Esophagus (tissue), 2 donors: ENCODE measurements at regions not wholly inside any gene's neighbourhood (a gene's known extent, or its start where the extent isn't known, plus 50 kb on each side); places are given as distances from the start of the nearest gene placed in this dataset.
"Not testable (repeated sequence)": the region's sequence is repeated elsewhere in the genome, so short reads cannot be mapped to it uniquely, and the experiment has no call there.

Experiments
- H3K27ac ChIP-seq, 2 donors: one replicate each; pipeline ENCODE4 v1.5.1; 2013; ENCODE audit warnings: low read depth in 2 of 2, mild to moderate bottlenecking in 2 of 2, inconsistent platforms in 1 of 2, low read length in 1 of 2, moderate library complexity in 1 of 2
- H3K27me3 ChIP-seq, 2 donors: one replicate each; pipeline ENCODE4 v1.6.1; 2013; ENCODE audit warnings: low read length in 2 of 2, control low read depth in 1 of 2, mild to moderate bottlenecking in 1 of 2; ENCODE audit not compliant: insufficient read depth in 2 of 2, control insufficient read depth in 1 of 2
- H3K36me3 ChIP-seq, 2 donors: one replicate each; pipeline ENCODE4 v1.6.1; 2013; ENCODE audit warnings: low read length in 1 of 2; ENCODE audit not compliant: control insufficient read depth in 2 of 2, insufficient read depth in 2 of 2
- H3K4me1 ChIP-seq, 2 donors: one replicate each; pipeline ENCODE4 v1.6.1; 2013; ENCODE audit warnings: low read length in 1 of 2; ENCODE audit not compliant: control insufficient read depth in 2 of 2, insufficient read depth in 2 of 2
- H3K4me3 ChIP-seq, 2 donors: one replicate each; pipeline ENCODE4 v1.5.1; 2013; ENCODE audit warnings: low read length in 2 of 2, mild to moderate bottlenecking in 2 of 2, low read depth in 1 of 2, moderate library complexity in 1 of 2
- H3K9me3 ChIP-seq, 2 donors: one replicate each; pipeline ENCODE4 v1.6.1; 2013; ENCODE audit warnings: mild to moderate bottlenecking in 2 of 2, low read depth in 1 of 2, low read length in 1 of 2, moderate library complexity in 1 of 2; ENCODE audit not compliant: control insufficient read depth in 2 of 2, insufficient read depth in 1 of 2
- WGBS, 2 donors: extraction: QIAGEN DNeasy Blood & Tissue Kit; methylation state at CpG; one replicate each; pipeline ENCODE4 v1.1.7; 2013; 5-methylcytosine and 5-hydroxymethylcytosine counted together
- donor health status: healthy with polysubstance abuse.
- donor health status: Bipolar disorder and iron deficiency.

DNA sequence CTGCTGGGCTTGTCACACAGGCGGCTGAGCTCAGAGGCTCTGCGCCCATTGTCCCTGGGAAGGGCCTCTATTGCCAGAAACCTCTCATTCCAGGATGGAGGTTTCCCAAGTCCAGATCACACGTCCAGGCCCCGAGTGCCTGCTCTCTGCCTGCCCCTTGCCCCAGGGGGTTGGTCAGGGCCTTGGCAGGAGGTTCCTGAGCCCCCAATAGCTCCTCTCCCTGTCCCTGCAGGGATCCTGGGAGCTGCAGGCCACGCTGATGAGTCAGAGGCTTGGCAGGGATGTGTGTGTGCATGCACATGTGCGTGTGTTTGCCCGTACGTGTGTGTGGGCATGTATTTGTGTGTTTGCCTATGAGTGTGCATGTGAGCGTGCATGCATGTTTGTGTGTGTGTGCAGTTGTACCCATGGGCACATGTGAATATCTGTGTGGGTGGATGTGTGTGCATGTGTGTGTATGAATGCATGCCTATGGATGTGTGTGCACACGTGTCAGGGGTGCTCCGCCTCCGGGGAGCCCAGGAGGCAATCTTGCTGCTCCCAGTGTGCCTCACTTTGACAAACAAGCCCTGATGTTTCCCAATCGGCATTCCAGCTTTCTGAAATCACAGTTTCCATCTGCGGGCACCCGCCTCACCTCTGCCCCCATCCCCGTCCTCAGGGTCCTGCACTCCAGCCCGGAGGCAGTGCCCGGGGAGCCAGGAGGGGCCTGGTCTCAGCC is 98.4 kb upstream of the GSE1 start:
- Histone ChIP-seq H3K4me3 (no peak overlapping the region), H3K27ac (peak overlapping the region; percentile 58 to 77), H3K36me3 (peaks cover 0 to 4% of the 10 kb centered on the region in 2 donors), H3K9me3 (no peaks in the 10 kb centered on the region), H3K27me3 (no peaks in the 10 kb centered on the region), H3K4me1 (peaks cover 5 to 23% of the 10 kb centered on the region in 2 donors)
- WGBS, 2 donors = 21 to 29% methylated on average over 18 of the region's 18 CpGs

DNA sequence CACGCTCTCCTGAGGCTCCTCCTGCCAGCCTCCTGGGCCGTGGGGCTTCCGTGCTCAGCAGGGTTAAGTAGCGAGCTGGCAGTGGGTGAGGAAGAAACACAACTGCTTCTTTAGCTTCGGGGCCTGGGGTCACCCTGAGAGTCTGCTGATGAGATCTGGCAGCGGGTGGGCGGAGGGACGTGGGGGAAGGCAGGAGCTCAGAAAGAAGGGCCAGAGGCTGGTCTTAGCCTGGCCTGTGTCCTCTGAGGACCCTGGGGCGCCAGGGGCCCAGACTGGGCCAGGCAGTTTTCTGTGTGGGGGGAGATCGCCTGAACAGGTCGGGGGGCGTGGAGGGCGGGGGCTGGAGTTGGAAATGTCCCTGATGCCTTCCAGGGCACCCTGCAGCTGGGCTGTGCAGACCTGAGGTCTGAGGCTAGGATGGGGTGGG is 97.8 kb upstream of the GSE1 start:
- Histone ChIP-seq H3K27ac (peak overlapping the region; percentile 58 to 70), H3K36me3 (peaks cover 0 to 4% of the 10 kb centered on the region in 2 donors), H3K27me3 (no peaks in the 10 kb centered on the region), H3K9me3 (no peaks in the 10 kb centered on the region), H3K4me1 (peaks cover 5 to 23% of the 10 kb centered on the region in 2 donors), H3K4me3 (no peak overlapping the region)
- WGBS, 2 donors = 39 to 41% methylated on average over 13 of the region's 13 CpGs

DNA sequence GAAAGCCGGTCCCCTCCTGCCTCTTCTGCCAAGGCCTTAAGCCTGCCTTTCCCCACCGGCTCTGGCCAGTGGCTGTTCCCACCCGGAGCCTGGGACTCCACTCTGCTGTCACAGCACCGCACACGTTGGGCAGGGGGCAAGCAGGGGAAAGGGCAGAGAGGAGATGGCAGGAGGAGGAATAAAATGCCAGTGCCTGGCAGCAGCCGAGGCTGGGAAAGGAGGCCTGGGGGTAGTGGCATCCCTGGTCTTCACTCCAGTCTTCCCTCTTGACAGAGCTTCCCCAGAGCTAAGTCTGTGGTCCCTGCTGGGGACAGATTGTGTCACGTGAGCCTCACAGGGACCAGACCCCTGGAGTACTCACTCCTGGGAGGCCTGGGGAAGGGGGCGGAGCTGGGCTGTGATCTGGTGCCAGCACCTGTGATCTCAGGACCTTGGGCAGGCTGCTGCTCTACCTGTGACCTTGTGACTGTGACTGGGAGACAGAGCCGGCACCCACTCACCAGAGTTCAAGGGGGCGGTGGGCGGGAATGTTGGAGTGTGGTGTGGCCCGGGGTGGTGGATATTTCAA is 97.2 kb upstream of the GSE1 start:
- Histone ChIP-seq H3K4me1 (peaks cover 5 to 23% of the 10 kb centered on the region in 2 donors), H3K27ac (peak overlapping the region in 1 of 2 donors; percentile 70), H3K36me3 (peaks cover 0 to 4% of the 10 kb centered on the region in 2 donors), H3K27me3 (no peaks in the 10 kb centered on the region), H3K9me3 (no peaks in the 10 kb centered on the region), H3K4me3 (no peak overlapping the region)
- WGBS, 2 donors = 68 to 79% methylated on average over 12 of the region's 12 CpGs

DNA sequence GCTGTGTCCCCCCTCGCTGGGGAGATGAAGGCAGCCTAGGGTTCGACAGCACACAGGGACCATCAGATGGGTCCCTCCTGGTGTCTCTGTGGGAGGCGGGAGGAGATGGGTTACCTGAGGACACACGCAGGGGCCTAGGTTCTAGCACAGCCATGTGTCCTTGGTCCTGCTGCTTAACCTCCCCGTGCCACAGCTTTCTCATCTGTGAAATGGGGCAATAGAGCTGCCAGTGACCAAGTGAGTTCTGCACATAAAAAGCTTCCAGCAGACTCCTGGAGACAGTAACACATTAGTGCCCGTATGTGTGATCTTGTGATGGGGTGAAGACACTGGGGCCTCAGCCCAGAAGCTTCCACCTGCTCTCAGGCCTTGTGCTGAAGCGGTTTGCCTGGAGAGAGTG is 96.0 kb upstream of the GSE1 start:
- H3K27ac ChIP-seq = no peak overlapping the region
- H3K4me1 ChIP-seq = peaks cover 9 to 32% of the 10 kb centered on the region in 2 donors
- WGBS, 2 donors = 90 to 93% methylated on average over 7 of the region's 7 CpGs
- no peaks in the 10 kb centered on the region for H3K9me3 ChIP-seq
- H3K27me3 ChIP-seq = no peaks in the 10 kb centered on the region
- peaks cover 0 to 4% of the 10 kb centered on the region in 2 donors for H3K36me3 ChIP-seq
- no peak overlapping the region for H3K4me3 ChIP-seq

DNA sequence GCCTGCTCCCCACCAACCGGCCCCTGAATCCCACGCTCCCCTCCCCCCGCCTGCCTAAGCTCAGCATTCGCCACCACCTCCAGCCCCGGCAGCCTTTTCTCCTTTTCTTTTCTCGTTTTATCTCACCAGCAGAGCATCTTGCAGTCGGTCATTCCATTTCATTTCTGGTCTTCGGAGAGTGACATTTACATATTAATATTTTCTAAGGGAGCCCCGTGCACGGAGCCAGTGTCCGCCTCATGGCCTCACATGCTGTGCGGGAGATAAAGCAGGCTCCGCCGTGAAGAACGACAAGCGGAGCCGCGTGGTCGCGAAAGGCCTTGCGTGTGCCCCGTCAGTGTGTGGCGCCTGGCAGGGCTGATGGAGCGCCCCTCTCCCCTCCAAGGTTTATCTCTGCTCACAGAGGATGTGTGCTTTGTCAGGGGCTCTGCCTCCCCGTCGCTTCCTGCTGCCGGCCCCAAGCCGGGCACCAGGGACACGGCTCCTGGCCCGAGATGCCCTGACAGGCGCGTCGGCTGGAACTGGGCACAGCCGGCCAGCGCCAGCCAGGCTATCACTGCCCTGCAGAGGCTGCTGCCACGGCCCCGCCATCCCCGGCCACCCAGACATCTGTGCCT is 95.5 kb upstream of the GSE1 start:
- 92 to 94% methylated on average over 35 to 38 of the region's 38 CpGs for WGBS, 2 donors
- Histone ChIP-seq H3K4me3 (no peak overlapping the region), H3K27me3 (no peaks in the 10 kb centered on the region), H3K27ac (no peak overlapping the region), H3K9me3 (no peaks in the 10 kb centered on the region), H3K4me1 (peaks cover 9 to 36% of the 10 kb centered on the region in 2 donors), H3K36me3 (peaks cover 0 to 4% of the 10 kb centered on the region in 2 donors)

DNA sequence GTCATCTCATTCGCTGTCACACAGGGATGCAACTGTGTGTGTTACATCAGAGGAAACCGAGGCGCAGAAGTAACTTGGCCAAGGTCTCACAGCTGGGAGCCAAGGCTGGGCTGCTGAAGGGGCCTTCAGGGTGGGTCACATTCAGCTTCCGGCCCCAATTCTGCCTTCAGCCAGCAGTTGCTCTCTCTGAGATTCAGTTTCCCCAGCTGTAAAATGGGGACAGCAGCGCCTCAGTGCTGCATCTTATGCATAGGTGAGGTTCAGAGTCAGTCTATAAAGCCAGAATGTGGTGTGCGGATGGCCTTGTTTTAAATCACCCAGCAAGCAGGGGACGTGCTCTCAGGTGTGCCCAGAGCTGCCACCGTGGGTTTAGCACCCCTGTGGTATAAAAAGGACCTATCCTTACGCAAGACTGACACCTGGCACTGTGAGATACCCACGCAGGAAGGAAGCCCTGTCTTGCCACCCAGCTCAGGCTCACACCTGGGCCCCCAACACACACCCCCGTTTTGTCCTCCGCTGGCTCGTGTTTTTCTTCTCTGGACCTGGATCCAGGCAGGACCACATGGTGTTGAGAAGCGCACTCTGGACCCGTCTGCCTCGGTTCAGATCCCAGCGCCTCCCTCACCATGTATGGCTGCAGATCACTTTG is 94.6 kb upstream of the GSE1 start:
- Histone ChIP-seq H3K27ac (no peak overlapping the region), H3K27me3 (no peaks in the 10 kb centered on the region), H3K4me1 (peaks cover 9 to 44% of the 10 kb centered on the region in 2 donors), H3K36me3 (peaks cover 0 to 4% of the 10 kb centered on the region in 2 donors), H3K9me3 (no peaks in the 10 kb centered on the region), H3K4me3 (no peak overlapping the region)
- WGBS, 2 donors = 88 to 92% methylated on average over 17 of the region's 17 CpGs

DNA sequence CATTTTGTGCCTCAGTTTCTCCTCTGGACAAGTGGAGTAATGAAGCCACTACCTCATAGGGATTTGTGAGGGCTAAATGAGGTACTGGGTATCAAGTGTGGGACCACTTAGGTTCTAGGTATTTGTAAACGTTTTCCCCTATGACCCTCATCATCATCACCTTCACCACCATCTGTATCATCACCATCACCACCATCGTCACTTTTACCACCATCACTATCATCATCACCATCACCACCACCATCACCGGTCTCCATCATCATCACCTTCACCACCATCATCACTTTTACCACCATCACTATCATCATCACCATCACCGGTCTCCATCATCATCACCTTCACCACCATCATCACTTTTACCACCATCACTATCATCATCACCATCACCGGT is 94.1 kb upstream of the GSE1 start:
- not testable (repeated sequence) for H3K9me3 ChIP-seq, H3K27ac ChIP-seq, H3K4me3 ChIP-seq, H3K27me3 ChIP-seq, H3K36me3 ChIP-seq
- WGBS, 2 donors = 49 to 68% methylated on average over 4 of the region's 5 CpGs
- peaks cover 9 to 49% of the 10 kb centered on the region in 2 donors for H3K4me1 ChIP-seq

DNA sequence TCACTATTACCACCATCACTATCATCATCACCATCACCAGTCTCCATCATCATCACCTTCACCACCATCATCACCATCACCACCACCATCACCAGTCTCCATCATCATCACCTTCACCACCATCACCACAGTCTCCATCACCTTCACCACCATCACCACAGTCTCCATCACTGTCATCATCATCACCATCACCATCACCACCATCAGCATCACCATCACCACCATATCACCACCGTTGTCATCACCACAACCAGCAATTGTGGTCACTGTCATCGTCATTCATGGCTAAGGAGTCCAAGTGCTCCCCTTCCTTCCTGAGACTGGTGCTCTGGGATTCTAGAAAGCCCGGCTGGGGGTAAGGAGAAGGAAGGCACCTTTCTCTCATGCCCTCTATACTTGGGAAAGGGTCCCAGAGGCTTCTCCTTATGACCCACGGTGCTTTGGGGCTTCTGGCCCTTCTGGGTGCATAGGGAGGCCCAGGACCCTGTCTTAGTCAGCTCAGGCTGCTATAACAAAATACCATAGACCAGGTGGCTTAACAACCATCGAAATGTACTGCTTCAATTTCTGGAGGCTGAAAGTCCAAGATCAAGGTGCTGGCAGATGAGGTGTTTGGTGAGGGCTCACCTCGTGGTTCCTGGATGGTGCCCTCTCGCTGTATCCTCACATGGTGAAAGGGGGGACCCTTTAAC is 93.4 kb upstream of the GSE1 start:
- H3K27me3 ChIP-seq = no peaks in the 10 kb centered on the region
- peaks cover 9 to 48% of the 10 kb centered on the region in 2 donors for H3K4me1 ChIP-seq
- H3K27ac ChIP-seq = no peak overlapping the region
- H3K36me3 ChIP-seq = peaks cover 0 to 4% of the 10 kb centered on the region in 2 donors
- 88 to 91% methylated on average over 7 of the region's 7 CpGs for WGBS, 2 donors
- H3K4me3 ChIP-seq = no peak overlapping the region
- no peaks in the 10 kb centered on the region for H3K9me3 ChIP-seq

DNA sequence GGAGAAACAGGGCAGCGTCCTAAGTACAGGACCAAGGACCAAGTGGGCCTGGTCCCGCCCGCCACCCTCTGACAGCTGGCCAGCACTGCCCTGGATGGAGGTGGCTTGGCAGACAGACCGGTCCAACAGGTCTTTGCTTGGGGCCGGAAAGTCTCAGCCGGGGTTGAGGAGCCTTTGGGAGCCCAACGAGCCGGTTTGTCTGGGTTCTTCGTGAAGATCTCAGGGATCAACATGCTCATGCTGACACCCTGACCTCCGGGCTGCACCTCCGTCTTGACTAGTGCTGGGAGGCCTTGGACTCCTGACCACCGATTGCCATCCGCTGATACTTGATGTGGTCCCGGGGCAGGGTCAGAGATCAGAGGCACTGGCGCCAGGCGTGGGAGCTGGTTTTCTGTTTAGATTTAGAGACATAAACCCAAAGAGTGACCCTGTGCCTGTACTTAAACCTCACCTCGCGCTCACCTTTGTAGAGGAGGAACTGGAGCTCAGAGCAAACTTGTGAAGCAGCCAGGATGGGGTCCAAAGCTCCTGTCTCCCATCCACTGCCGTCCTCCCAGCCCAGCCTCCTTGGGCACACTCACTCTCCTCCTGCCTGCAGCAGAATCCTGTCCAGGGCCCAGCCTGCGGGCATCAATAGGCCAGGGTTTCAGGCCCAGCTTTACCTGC is 92.1 kb upstream of the GSE1 start:
- Histone ChIP-seq H3K27me3 (no peaks in the 10 kb centered on the region), H3K4me1 (peaks cover 5 to 36% of the 10 kb centered on the region in 2 donors), H3K9me3 (no peaks in the 10 kb centered on the region), H3K27ac (peak overlapping the region in 1 of 2 donors; percentile 45), H3K4me3 (no peak overlapping the region), H3K36me3 (peaks cover 0 to 4% of the 10 kb centered on the region in 2 donors)
- WGBS, 2 donors = 55 to 61% methylated on average over 20 of the region's 20 CpGs
